BE2C (cell line): ENCODE measurements at regions not wholly inside any gene's neighbourhood (a gene's known extent, or its start where the extent isn't known, plus 50 kb on each side); places are given as distances from the start of the nearest gene placed in this dataset.

ENCODE experiments used
- DNase-seq: peaks from one replicate; pipeline ENCODE4 v3.0.0-alpha.2; 2020
- H3K27me3 ChIP-seq: fragments of 250-450 bp; sonication (Bioruptor Pico); 2 replicates; pipeline ENCODE4 v1.5.1; 2020; ENCODE audit warnings: mild to moderate bottlenecking
- H3K36me3 ChIP-seq: fragments of 250-450 bp; sonication (Bioruptor Pico); 2 replicates; pipeline ENCODE4 v1.5.1; 2020; ENCODE audit warnings: mild to moderate bottlenecking
- H3K4me1 ChIP-seq: fragments of 250-450 bp; sonication (Bioruptor Pico); 2 replicates; pipeline ENCODE4 v1.5.1; 2020
- H3K4me3 ChIP-seq: 2 replicates; pipeline ENCODE4 v1.5.1; 2011; ENCODE audit warnings: low read depth, low read length
- H3K9me3 ChIP-seq: fragments of 250-450 bp; sonication (Bioruptor Pico); 2 replicates; pipeline ENCODE4 v1.5.1; 2020
- CTCF ChIP-seq: IDR thresholded peaks from 2 replicates; pipeline ENCODE4 v1.5.1; 2012; ENCODE audit warnings: mild to moderate bottlenecking, low read depth, low read length

GRCh38 chr10:21214329-21214728 lies 311.2 kb downstream of the SKIDA1 start:
- no peak for DNase-seq
- Histone ChIP-seq H3K27me3 (no peaks in the 10 kb centered on the region; the same call in 1 of the 2 replicates), H3K36me3 (no peaks in the 10 kb centered on the region), H3K9me3 (no peaks in the 10 kb centered on the region), H3K4me3 (no peak overlapping the region), H3K4me1 (no peaks in the 10 kb centered on the region)
- no peak for TF ChIP-seq CTCF

DNA sequence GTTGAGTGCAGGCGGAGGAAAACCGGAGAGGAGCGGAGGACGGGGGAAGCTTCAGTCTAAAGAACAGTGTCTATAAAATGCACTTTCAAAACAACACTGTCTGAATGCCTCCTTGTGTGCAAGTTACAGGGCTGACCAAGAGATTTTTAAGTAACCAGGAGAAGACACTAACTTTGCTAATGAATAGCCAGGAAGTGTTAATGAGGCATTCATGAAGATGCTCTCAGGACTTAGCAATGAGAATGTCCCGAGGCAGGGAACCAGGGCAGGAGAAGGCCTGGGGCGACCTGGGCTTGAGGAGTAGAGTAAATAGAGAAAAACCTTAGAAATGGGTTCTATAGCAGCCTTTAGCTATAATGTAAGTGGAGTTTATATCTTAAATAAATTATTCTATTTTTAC lies 312.1 kb downstream of the SKIDA1 start:
- H3K27me3 ChIP-seq = no peaks in the 10 kb centered on the region
- DNase-seq = no peak
- TF ChIP-seq CTCF = no peak
- no peaks in the 10 kb centered on the region for H3K4me1 ChIP-seq
- no peaks in the 10 kb centered on the region for H3K9me3 ChIP-seq
- H3K4me3 ChIP-seq = no peak overlapping the region
- H3K36me3 ChIP-seq = no peaks in the 10 kb centered on the region

GRCh38 chr10:21212912-21213311 lies 312.6 kb downstream of the SKIDA1 start:
- H3K9me3 ChIP-seq = no peaks in the 10 kb centered on the region
- no peak for DNase-seq
- TF ChIP-seq CTCF = no peak
- H3K27me3 ChIP-seq = no peaks in the 10 kb centered on the region
- no peaks in the 10 kb centered on the region for H3K36me3 ChIP-seq
- H3K4me3 ChIP-seq = no peak overlapping the region
- no peaks in the 10 kb centered on the region for H3K4me1 ChIP-seq

GRCh38 chr10:21212348-21212747 lies 313.1 kb downstream of the SKIDA1 start:
- H3K27me3 ChIP-seq = no peaks in the 10 kb centered on the region
- no peaks in the 10 kb centered on the region for H3K36me3 ChIP-seq
- no peak for TF ChIP-seq CTCF
- no peak overlapping the region for H3K4me3 ChIP-seq
- no peaks in the 10 kb centered on the region for H3K4me1 ChIP-seq
- H3K9me3 ChIP-seq = no peaks in the 10 kb centered on the region
- no peak for DNase-seq

GRCh38 chr10:21209495-21209894 lies 312.4 kb upstream of the NEBL start:
- H3K36me3 ChIP-seq = no peaks in the 10 kb centered on the region
- no peaks in the 10 kb centered on the region for H3K9me3 ChIP-seq
- no peak overlapping the region for H3K4me3 ChIP-seq
- H3K27me3 ChIP-seq = no peaks in the 10 kb centered on the region
- TF ChIP-seq CTCF = no peak
- H3K4me1 ChIP-seq = no peaks in the 10 kb centered on the region
- no peak for DNase-seq

GRCh38 chr10:21208666-21209316 lies 311.7 kb upstream of the NEBL start:
- no peak for TF ChIP-seq CTCF

More at GRCh38 chr10:21208666-21209316, 311.7 kb upstream of the NEBL start:
- Histone ChIP-seq H3K27me3 (no peaks in the 10 kb centered on the region), H3K4me3 (no peak overlapping the region), H3K9me3 (no peaks in the 10 kb centered on the region), H3K4me1 (no peaks in the 10 kb centered on the region), H3K36me3 (no peaks in the 10 kb centered on the region)
- no peak for DNase-seq
